ENCODE measurements at regions not wholly inside any gene's neighbourhood (a gene's known extent, or its start where the extent isn't known, plus 50 kb on each side); places are given as distances from the start of the nearest gene placed in this dataset.
"Not testable (repeated sequence)": the region's sequence is repeated elsewhere in the genome, so short reads cannot be mapped to it uniquely, and the experiment has no call there.

DNA sequence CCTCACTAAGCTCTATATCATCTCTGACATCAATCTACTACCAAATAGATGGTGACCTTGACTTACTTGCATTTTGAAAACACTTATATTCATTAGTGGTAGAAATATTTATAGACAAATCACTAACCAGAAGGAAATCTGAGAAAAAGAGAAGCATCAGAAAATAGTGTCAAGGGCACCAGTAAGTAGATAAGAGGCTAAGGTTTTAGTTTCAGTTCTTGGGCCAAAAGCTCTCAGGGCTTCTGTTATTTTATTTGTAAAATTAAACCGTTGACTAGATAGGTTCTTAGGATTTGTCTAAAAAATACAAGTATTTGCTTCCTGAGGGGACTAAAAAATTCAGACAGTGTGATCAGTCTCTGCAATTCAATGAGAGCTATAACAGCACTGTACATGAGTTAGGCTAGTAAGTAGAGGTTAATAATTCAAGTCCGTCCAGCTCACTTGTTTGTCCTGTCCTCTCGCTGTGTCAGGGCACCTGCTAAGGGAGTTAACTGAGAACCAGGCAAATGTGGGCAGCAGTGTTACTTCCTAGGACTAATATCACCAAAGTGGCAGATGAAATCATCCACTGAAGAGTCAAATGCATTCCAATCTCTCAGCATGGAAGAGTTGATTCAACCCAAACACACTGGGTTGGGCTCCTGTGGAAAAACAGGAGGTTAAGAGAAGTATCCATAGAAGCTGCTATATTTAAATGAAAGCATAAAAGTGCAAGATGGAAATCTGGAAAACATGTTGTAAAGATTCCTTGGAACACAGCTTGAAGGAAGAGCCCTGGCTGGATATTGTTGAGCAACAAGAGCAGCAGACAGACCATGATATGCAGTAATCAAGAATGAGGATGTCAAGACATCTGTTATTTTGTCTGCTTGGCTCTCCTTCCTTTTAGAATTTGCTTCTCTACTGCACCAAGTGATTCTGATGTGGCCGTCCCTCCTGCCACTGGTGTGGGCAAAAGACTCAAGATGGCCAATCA is 134.9 kb upstream of the ZBTB20 start:
- H3K4me1 Mint-ChIP-seq (ENCODE audit: low read depth): no peaks in the 10 kb centered on the region
- H3K27me3 Mint-ChIP-seq: peaks cover 2% of the 10 kb centered on the region
- no peak overlapping the region for H3K27ac Mint-ChIP-seq
- H3K9me3 Mint-ChIP-seq (ENCODE audit: low read depth): no peaks in the 10 kb centered on the region
- H3K4me3 Mint-ChIP-seq: no peak overlapping the region
- H3K36me3 Mint-ChIP-seq: peaks cover 8% of the 10 kb centered on the region

DNA sequence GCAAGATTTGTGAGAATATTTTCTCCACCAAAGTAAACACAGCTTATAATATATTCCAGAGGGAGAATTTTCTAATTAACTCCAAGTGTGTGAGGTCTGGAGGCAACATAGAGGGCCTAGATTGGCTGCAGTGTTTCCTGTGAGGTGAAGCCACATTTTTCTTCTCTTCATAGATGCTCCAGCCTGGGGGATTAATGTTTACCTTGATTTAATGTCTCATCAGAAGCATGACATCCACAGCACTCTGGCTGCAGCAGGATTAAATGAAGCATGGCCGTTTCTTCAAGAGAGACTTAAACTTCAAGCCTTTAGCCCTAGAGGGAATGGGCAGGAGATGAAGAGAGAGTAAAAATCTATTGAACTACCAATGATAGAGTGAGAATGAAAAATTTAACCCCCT is 137.9 kb upstream of the ZBTB20 start:
- no peaks in the 10 kb centered on the region for H3K9me3 Mint-ChIP-seq (ENCODE audit: low read depth)
- no peaks in the 10 kb centered on the region for H3K27me3 Mint-ChIP-seq
- H3K4me1 Mint-ChIP-seq (ENCODE audit: low read depth): no peaks in the 10 kb centered on the region
- H3K27ac Mint-ChIP-seq: no peak overlapping the region
- no peak overlapping the region for H3K4me3 Mint-ChIP-seq
- H3K36me3 Mint-ChIP-seq: peaks cover 2% of the 10 kb centered on the region

DNA sequence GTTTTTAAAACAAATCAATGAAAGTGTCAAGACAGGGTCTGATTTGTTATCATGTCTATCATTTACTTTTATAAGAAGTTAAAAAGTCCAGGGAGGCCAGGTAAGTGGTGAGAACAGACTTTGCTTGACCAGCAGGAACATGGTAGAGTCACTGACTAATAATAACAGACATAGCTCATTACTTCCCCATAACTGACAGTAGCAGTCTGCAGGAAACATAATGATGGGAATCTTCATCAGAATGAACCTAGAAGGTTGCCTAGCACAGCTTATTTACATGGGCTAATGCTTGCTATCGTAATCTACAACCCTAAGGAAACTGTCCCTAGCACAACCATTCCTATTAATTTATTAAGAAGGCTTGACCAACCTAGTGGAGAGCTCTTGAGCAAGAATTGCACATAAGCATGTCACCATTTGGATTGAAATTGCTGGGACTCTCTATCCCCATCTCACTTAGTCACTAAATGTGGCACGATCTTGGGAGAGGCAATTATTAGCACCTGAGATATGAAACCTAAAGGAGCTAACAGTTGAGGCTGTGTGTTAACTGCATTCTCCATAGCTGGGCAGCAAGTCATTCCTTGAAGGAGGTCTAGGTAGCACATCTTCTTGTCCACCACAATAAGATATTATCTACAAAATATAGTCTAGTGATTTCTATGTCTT is 139.6 kb upstream of the ZBTB20 start:
- no peak overlapping the region for H3K4me3 Mint-ChIP-seq
- H3K36me3 Mint-ChIP-seq: peaks cover 6% of the 10 kb centered on the region
- H3K4me1 Mint-ChIP-seq (ENCODE audit: low read depth): no peaks in the 10 kb centered on the region
- H3K27me3 Mint-ChIP-seq: no peaks in the 10 kb centered on the region
- H3K9me3 Mint-ChIP-seq (ENCODE audit: low read depth): no peaks in the 10 kb centered on the region
- no peak overlapping the region for H3K27ac Mint-ChIP-seq

DNA sequence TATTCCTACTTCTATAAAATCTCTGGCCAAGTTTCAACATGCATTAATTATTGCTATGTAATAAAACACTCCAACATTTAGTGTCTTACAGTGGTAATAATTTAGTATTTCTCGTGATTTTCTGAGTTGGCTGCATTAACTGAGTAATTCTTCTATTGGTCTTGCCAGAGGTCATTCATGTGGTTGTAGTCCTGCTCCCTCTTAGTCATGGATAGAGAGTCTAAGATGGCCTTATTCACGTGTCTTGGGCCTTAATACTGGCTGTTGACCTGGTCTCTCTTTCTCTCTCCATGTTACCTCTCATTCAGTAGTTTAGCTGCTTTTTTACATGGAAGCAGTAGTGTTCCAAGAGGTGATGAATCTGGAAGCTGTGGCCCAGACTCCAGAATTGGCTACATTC is 140.1 kb upstream of the ZBTB20 start:
- H3K9me3 Mint-ChIP-seq (ENCODE audit: low read depth): no peaks in the 10 kb centered on the region

DNA sequence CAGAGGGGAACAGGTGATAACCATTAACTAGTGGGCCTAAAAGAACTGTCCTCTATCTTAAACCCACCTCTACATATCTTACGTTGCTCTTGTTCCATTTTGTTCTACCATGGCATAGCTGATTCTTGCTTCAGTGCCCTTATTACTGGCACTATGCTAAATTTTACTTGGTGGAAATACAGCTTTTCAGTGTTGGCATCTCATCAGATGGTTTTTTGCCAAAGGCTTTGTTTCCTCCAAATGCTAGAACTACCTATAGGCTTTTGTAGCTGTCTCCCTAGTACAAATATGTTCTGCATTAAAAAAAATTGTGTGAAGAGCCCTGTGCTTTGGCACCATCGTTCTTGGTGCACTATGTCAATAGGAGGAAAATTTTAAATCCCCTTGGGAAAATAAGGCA is 145.0 kb upstream of the ZBTB20 start:
- Mint-ChIP-seq H3K9me3 (ENCODE audit: low read depth) (no peaks in the 10 kb centered on the region), H3K4me3 (no peak overlapping the region), H3K4me1 (ENCODE audit: low read depth) (no peaks in the 10 kb centered on the region), H3K27ac (no peak overlapping the region), H3K27me3 (no peaks in the 10 kb centered on the region), H3K36me3 (peaks cover 3% of the 10 kb centered on the region)

More for the DNA sequence above, 140.1 kb upstream of the ZBTB20 start:
- no peak overlapping the region for H3K27ac Mint-ChIP-seq
- H3K27me3 Mint-ChIP-seq: no peaks in the 10 kb centered on the region
- H3K36me3 Mint-ChIP-seq: peaks cover 6% of the 10 kb centered on the region
- H3K4me3 Mint-ChIP-seq: no peak overlapping the region
- H3K4me1 Mint-ChIP-seq (ENCODE audit: low read depth): no peaks in the 10 kb centered on the region

DNA sequence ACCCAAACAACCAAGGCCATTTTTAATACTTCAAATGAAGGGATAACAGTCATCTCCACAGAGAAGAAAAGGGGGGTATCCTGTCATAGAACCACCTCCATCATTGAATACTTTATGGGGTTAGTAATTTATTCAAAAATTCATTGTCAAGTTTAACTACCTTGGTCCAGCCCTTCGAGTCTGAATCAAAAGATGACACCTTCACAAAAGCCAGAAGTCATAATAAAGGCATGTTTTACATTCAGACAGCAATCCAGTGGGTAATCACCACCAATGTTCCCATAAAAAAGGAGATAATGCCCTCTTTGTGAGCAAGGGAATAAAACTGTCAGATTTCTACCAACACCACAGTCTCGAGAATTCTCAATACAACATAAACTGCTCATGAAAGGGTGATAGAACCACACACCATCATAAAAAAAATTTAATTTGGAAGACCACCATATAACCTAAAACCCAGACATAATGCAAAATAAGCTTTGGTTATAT is 145.6 kb upstream of the ZBTB20 start:
- H3K4me1 Mint-ChIP-seq (ENCODE audit: low read depth): no peaks in the 10 kb centered on the region
- H3K27me3 Mint-ChIP-seq: no peaks in the 10 kb centered on the region
- H3K9me3 Mint-ChIP-seq (ENCODE audit: low read depth): no peaks in the 10 kb centered on the region
- no peak overlapping the region for H3K27ac Mint-ChIP-seq
- peaks cover 3% of the 10 kb centered on the region for H3K36me3 Mint-ChIP-seq
- H3K4me3 Mint-ChIP-seq: no peak overlapping the region

DNA sequence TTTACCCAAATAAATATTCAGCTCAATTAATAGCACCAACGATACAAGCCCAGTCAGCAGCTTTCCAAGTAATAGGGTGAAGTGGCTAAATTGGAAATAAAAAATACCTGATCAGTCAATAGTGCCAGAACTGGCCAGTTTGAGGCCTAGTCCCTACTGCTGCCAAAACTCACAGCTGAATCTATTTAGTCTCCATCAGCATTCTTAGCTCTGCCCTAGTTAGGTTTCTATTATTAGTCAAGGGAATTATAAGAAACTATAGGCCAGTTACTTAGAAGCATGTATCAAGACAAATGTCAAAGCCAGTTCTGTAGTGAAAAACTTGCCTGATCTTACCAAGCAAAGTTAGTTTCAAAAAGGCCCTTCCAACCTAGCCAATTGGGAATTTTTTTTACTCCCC is 146.2 kb upstream of the ZBTB20 start:
- Mint-ChIP-seq H3K4me1 (ENCODE audit: low read depth) (no peaks in the 10 kb centered on the region), H3K27ac (no peak overlapping the region), H3K36me3 (peaks cover 3% of the 10 kb centered on the region)

DNA sequence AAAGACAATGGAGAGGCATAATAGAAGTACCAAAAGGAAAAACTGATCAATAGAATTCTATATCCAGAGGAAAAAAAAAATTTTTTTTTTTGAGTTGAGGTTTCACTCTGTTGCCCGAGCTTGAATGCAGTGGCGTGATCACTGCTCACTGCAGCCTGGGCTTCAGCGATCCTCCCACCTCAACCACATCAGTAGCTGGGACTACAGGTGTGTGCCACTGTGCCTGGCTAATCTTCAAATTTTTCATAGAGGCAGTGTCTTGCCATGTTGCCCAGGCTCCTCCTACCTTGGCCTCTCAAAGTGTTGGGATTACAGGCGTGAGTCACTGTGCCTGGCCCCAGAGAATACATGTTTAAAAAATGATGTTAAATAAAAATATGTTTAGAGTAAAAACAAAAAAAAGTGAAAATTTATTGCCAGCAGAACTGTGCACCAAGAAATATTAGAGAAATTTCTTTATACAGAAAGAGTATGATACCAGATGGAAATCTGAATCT is 154.3 kb upstream of the ZBTB20 start:
- Mint-ChIP-seq H3K27ac (no peak overlapping the region), H3K36me3 (peaks cover 2% of the 10 kb centered on the region), H3K4me3 (no peak overlapping the region), H3K27me3 (no peaks in the 10 kb centered on the region), H3K9me3 (ENCODE audit: low read depth) (peaks cover 3% of the 10 kb centered on the region), H3K4me1 (ENCODE audit: low read depth) (no peaks in the 10 kb centered on the region)

More for the DNA sequence above, 146.2 kb upstream of the ZBTB20 start:
- Mint-ChIP-seq H3K9me3 (ENCODE audit: low read depth) (no peaks in the 10 kb centered on the region), H3K4me3 (no peak overlapping the region), H3K27me3 (no peaks in the 10 kb centered on the region)

DNA sequence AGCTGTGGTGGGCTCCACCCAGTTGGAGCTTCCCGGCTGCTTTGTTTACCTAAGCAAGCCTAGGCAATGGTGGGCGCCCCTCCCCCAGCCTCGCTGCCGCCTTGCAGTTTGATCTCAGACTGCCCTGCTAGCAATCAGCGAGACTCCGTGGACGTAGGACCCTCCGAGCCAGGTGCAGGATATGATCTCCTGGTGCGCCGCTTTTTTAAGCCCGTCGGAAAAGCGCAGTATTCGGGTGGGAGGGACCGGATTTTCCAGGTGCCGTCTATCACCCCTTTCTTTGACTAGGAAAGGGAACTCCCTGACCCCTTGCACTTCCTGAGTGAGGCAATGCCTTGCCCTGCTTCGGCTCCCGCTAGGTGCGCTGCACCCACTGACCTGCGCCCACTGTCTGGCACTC is 170.9 kb upstream of the ZBTB20 start:
- H3K27me3 Mint-ChIP-seq, H3K4me3 Mint-ChIP-seq, H3K27ac Mint-ChIP-seq: not testable (repeated sequence)

DNA sequence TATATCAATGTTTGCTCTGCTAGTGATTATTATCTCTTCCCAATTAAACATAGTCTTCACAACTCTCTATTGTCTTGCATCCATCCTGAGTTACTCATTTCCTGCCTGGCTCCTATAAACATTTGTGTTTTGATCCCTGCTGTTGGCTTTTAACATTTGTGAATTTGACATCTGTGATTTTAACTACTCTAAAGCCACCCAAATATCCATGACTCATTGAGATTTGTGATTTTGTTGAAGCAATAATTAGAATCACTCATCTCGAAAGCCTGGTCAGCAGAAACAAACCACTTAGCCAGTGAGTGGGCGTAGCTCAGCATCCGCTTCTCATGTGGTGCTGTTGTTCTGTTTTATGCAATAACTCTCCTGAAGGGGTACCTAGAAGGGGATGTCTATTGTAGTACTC is 174.3 kb upstream of the ZBTB20 start:
- Mint-ChIP-seq H3K4me3 (no peak overlapping the region), H3K36me3 (no peaks in the 10 kb centered on the region), H3K27ac (no peak overlapping the region), H3K4me1 (ENCODE audit: low read depth) (no peaks in the 10 kb centered on the region), H3K27me3 (peaks cover 5% of the 10 kb centered on the region), H3K9me3 (ENCODE audit: low read depth) (peaks cover 7% of the 10 kb centered on the region)

More for the DNA sequence above, 170.9 kb upstream of the ZBTB20 start:
- not testable (repeated sequence) for H3K4me1 Mint-ChIP-seq (ENCODE audit: low read depth); H3K9me3 Mint-ChIP-seq (ENCODE audit: low read depth); H3K36me3 Mint-ChIP-seq

DNA sequence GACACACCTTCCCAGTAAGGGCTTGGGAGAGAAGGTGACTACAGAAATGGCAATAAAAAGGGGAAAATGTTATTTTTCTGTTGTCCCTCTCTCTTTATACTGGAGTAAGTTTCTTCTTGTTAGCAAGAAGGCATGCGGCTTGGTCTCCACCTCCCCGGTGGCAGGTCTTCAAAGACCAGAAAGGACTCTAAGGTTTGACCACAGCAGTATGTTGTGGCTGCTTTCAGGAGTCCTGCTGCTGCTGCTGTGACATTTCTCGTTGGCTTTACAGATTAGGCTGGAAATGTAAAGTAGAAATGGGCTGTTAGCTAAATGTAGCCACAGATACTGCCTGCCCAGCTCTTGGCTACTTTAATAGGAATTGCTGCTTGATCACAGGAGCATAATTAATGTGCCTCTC is 175.8 kb upstream of the ZBTB20 start:
- Mint-ChIP-seq H3K4me3 (no peak overlapping the region), H3K27ac (no peak overlapping the region), H3K4me1 (ENCODE audit: low read depth) (no peaks in the 10 kb centered on the region), H3K36me3 (no peaks in the 10 kb centered on the region), H3K9me3 (ENCODE audit: low read depth) (peaks cover 7% of the 10 kb centered on the region), H3K27me3 (peaks cover 5% of the 10 kb centered on the region)

DNA sequence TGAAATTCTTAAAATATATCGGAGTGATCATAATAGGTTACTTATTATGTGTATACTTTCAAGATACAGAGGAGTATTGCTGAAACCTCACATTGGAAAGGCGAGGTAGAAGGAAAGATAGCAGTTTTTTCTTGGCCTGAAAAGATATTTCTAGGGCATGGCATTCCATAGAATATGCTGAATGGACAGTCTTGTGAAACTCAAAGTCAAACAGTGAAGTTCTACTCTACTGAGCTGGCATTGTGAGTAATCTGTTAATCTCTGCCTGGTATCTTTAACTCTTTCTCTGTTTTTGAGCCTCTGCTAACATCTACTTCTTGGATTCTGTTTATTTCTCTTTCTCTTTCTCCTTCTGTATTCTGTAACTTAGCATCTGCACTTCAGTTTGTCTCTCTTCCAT is 176.3 kb upstream of the ZBTB20 start:
- H3K4me3 Mint-ChIP-seq: no peak overlapping the region
- H3K9me3 Mint-ChIP-seq (ENCODE audit: low read depth): peaks cover 7% of the 10 kb centered on the region
- H3K27me3 Mint-ChIP-seq: peaks cover 5% of the 10 kb centered on the region
- H3K4me1 Mint-ChIP-seq (ENCODE audit: low read depth): no peaks in the 10 kb centered on the region
- H3K36me3 Mint-ChIP-seq: no peaks in the 10 kb centered on the region
- no peak overlapping the region for H3K27ac Mint-ChIP-seq

DNA sequence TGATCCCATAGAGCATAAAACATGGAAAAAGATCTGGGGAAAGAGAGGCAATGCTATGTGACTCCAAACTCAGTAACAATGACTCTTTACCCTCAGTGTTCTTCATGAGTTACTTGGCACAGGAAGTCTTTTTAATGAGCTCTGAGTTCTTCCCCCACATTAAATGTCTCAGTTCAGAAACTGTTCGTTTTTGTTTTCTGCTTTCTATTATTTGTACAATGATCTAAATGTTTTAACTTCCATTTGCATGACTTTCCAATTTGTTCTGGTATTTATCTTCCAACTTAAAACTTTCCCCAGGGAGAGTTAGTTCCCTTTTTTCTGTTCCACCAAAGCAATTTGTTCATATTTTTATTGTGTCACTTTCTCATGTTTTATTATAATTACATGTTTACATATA is 177.0 kb upstream of the ZBTB20 start:
- Mint-ChIP-seq H3K4me3 (no peak overlapping the region), H3K36me3 (no peaks in the 10 kb centered on the region), H3K4me1 (ENCODE audit: low read depth) (no peaks in the 10 kb centered on the region), H3K27ac (no peak overlapping the region), H3K27me3 (peaks cover 5% of the 10 kb centered on the region), H3K9me3 (ENCODE audit: low read depth) (peaks cover 7% of the 10 kb centered on the region)

DNA sequence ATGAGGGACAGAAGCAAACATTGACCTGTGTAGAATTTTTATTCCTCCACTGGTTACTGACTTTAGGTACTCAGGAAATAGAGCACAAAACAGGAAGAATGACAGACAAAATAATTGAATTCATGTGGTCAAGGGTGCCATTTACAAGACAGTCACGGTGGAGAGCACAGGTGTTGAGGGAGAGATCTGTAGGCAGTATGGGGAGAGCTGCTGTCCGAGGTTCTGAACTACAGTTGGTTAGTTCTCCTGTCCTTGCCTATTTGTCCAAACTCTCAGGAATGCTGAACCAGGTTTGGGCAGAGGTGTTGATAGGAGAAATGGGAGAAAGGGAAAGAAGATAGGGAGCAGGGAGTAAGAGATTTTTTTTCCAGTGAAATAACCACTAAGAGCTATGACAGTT is 178.5 kb upstream of the ZBTB20 start:
- no peaks in the 10 kb centered on the region for H3K36me3 Mint-ChIP-seq
- peaks cover 7% of the 10 kb centered on the region for H3K9me3 Mint-ChIP-seq (ENCODE audit: low read depth)
- no peak overlapping the region for H3K27ac Mint-ChIP-seq
- no peak overlapping the region for H3K4me3 Mint-ChIP-seq
- H3K4me1 Mint-ChIP-seq (ENCODE audit: low read depth): no peaks in the 10 kb centered on the region
- peaks cover 5% of the 10 kb centered on the region for H3K27me3 Mint-ChIP-seq

DNA sequence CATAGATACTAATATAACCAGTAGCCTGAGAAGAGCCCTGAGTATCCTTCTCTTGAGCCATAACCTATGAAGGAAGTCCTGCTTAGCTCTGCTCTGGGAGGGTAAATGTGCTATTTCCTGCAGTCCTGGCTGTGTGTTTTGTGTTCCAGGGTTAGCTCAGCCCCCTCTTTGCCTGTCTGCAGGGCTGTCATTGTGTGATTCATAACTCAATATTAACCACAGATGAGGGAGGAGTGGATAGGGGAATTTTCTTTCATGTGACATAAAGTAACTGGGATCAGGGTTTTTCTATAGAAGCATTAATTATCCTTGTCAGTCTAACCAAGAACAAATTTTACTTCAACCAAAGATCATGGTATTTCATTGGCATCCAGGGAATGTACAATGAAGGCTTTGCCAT is 183.3 kb upstream of the ZBTB20 start:
- Mint-ChIP-seq H3K27ac (no peak overlapping the region), H3K4me3 (no peak overlapping the region), H3K27me3 (peaks cover under 1% of the 10 kb centered on the region), H3K4me1 (ENCODE audit: low read depth) (no peaks in the 10 kb centered on the region), H3K9me3 (ENCODE audit: low read depth) (peaks cover 3% of the 10 kb centered on the region), H3K36me3 (no peaks in the 10 kb centered on the region)

All from activated naive CD8-positive, alpha-beta T cell (primary cell).